ENCODE measurements at regions not wholly inside any gene's neighbourhood (a gene's known extent, or its start where the extent isn't known, plus 50 kb on each side); places are given as distances from the start of the nearest gene placed in this dataset.

DNA sequence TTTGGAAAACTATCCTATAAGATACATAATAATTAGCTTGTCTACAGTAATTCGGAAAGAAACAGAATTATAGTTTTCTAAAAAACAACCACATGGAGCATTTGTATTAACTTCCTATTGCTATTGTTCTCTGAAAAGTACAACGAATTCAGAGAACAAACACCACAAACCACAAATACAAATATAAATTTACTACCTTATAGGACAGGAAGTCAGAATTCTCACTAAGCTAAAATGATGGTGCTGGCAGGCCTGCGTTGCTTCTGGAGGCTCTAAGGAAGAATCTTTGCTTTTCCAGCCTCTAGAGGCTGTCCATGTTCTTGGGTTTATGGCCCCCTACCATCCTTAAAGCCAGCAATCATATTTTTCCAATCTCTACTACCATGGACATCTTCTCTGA lies 173.6 kb upstream of the TCF21 start:
- no peak overlapping the region for H3K27ac ChIP-seq
- CTCF ChIA-PET, result no interaction called here
- TF ChIP-seq CTCF (conservative IDR thresholded peaks at IDR 0.05; ENCODE audit: low read depth), result no peak
- POLR2A ChIA-PET (ENCODE audit: low non-redundant PET), result no interaction called here
- no peak for DNase-seq (ENCODE audit: low spot score)

DNA sequence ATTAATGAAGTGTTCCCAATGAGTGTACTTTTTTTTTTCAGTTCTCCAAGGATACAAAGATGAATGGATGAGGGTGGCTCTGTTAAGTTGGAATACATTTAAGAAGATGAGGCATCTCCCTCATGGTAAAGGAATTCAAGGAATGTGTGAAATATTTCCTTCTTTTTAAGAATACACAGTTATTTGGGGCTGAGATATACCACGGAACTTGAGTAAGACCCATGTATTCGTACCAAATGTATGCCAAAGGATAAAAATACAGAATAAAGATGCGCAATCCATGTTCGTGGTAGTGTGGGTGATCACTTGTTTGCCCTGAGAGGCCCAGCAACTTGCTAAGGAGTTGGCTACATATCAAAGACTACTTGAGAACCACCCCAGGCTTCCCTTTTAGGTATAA lies 164.2 kb upstream of the TCF21 start:
- no peak for TF ChIP-seq CTCF (conservative IDR thresholded peaks at IDR 0.05; ENCODE audit: low read depth)
- POLR2A ChIA-PET (ENCODE audit: low non-redundant PET), result no interaction called here
- no peak for DNase-seq (ENCODE audit: low spot score)
- CTCF ChIA-PET, result no interaction called here
- no peak overlapping the region for H3K27ac ChIP-seq

DNA sequence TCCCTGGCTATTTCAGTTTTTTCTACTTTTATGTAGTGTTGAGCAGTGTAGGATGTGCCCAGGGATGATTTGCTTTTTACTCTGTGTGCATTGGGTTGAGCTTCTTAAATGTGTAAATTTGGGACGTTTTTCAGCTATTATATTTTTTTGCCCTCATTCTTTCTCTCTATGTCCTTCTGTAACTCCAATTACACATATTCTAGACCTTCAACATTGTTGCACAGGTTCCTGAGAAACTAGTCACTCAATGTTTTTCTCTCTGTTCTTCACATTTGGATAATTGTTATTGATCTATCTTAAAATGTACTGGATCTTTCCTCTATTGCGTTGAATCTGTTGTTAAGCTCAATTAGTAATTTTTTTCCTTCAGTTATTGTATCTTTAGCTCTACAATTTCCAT lies 162.7 kb upstream of the TCF21 start:
- CTCF ChIA-PET, result interaction anchor here (0.6 kb wide), 2 partner anchors 42 to 359 kb away, joined by 3 to 5 read pairs; no protein-coding TSS in a partner anchor

GRCh38 chr6:133730881-133731280 lies 158.0 kb upstream of the TCF21 start:
- H3K27ac ChIP-seq, result no peak overlapping the region
- TF ChIP-seq CTCF (conservative IDR thresholded peaks at IDR 0.05; ENCODE audit: low read depth), result no peak
- ChIA-PET CTCF (no interaction called here), POLR2A (ENCODE audit: low non-redundant PET) (no interaction called here)
- DNase-seq (ENCODE audit: low spot score), result no peak

More for the DNA sequence above, 162.7 kb upstream of the TCF21 start:
- no peak for DNase-seq (ENCODE audit: low spot score)
- POLR2A ChIA-PET (ENCODE audit: low non-redundant PET), result no interaction called here
- TF ChIP-seq CTCF (conservative IDR thresholded peaks at IDR 0.05; ENCODE audit: low read depth), result no peak
- no peak overlapping the region for H3K27ac ChIP-seq

GRCh38 chr6:133740218-133740617 lies 148.7 kb upstream of the TCF21 start:
- ChIA-PET POLR2A (ENCODE audit: low non-redundant PET) (no interaction called here), CTCF (no interaction called here)
- H3K27ac ChIP-seq, result no peak overlapping the region
- no peak for TF ChIP-seq CTCF (conservative IDR thresholded peaks at IDR 0.05; ENCODE audit: low read depth)
- no peak for DNase-seq (ENCODE audit: low spot score)

DNA sequence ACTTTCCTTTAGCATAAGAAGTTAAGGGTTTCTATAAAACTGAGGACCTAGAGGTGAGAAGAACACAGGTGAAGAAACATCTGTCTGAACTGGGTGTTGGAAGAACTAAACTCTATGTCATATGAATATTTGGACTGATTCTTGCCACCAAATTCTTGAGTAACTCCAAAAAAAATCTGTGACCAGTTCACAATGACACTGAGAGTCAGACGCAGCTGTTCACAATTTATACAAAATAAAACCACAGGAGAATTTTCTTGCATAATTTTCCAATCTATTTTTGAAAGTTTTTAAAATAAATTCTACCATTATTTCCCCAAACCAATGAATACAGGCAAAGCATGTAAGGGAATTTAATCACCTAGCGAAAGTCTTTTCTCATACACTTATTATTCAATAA lies 148.1 kb upstream of the TCF21 start:
- CTCF ChIA-PET, result no interaction called here
- TF ChIP-seq CTCF (conservative IDR thresholded peaks at IDR 0.05; ENCODE audit: low read depth), result no peak
- POLR2A ChIA-PET (ENCODE audit: low non-redundant PET), result no interaction called here
- no peak overlapping the region for H3K27ac ChIP-seq
- no peak for DNase-seq (ENCODE audit: low spot score)

- no peak for TF ChIP-seq CTCF (conservative IDR thresholded peaks at IDR 0.05; ENCODE audit: low read depth)
- H3K27ac ChIP-seq, result no peak overlapping the region
- DNase-seq (ENCODE audit: low spot score), result no peak
- ChIA-PET CTCF (interaction anchor here (0.6 kb wide), 2 partner anchors 281 to 422 kb away, joined by 3 read pairs; no protein-coding TSS in a partner anchor), POLR2A (ENCODE audit: low non-redundant PET) (no interaction called here)
Observed at GRCh38 chr6:133741375-133741861, 147.5 kb upstream of the TCF21 start.

All from RWPE1 (cell line).